Ammon's horn (tissue), 1 donor: ENCODE measurements at regions not wholly inside any gene's neighbourhood (a gene's known extent, or its start where the extent isn't known, plus 50 kb on each side); places are given as distances from the start of the nearest gene placed in this dataset.

Experiments
- DNase-seq: peaks from one replicate; pipeline ENCODE4 v3.0.0-alpha.2; 2016; ENCODE audit warnings: low spot score

- DNase-seq, result no peak
These were observed 95.6 kb upstream of the ADRA1B start for GRCh38 chr5:159820692-159821091.

GRCh38 chr5:159821461-159821940, 94.8 kb upstream of the ADRA1B start:
- no peak for DNase-seq

- DNase-seq, result no peak
These were observed 91.8 kb upstream of the ADRA1B start for GRCh38 chr5:159824188-159825161.

- no peak for DNase-seq
These were observed 90.7 kb upstream of the ADRA1B start for GRCh38 chr5:159825551-159826051.

- DNase-seq, result no peak
These were observed 89.7 kb upstream of the ADRA1B start for GRCh38 chr5:159826351-159827214.

GRCh38 chr5:159827861-159828260, 88.4 kb upstream of the ADRA1B start:
- DNase-seq, result no peak

GRCh38 chr5:159832073-159832472, 84.2 kb upstream of the ADRA1B start:
- DNase-seq, result no peak

- DNase-seq, result no peak
These were observed 83.2 kb upstream of the ADRA1B start for GRCh38 chr5:159833088-159833487.

GRCh38 chr5:159833846-159834245, 82.4 kb upstream of the ADRA1B start:
- no peak for DNase-seq

- no peak for DNase-seq
These were observed 80.7 kb upstream of the ADRA1B start for GRCh38 chr5:159835548-159835947.

GRCh38 chr5:159836691-159837090, 79.6 kb upstream of the ADRA1B start:
- DNase-seq, result no peak

GRCh38 chr5:159837860-159838259, 78.4 kb upstream of the ADRA1B start:
- no peak for DNase-seq

GRCh38 chr5:159838551-159839222, 77.6 kb upstream of the ADRA1B start:
- no peak for DNase-seq

GRCh38 chr5:159844267-159845121, 71.8 kb upstream of the ADRA1B start:
- DNase-seq, result no peak

- peak; percentile 10 for DNase-seq
These were observed 66.7 kb upstream of the ADRA1B start for GRCh38 chr5:159849437-159850083.

- no peak for DNase-seq
These were observed 66.1 kb upstream of the ADRA1B start for GRCh38 chr5:159850160-159850559.

- no peak for DNase-seq
These were observed 65.2 kb upstream of the ADRA1B start for GRCh38 chr5:159851053-159851452.

GRCh38 chr5:159854916-159855315, 61.4 kb upstream of the ADRA1B start:
- DNase-seq, result peak; percentile 17

GRCh38 chr5:159855476-159856191, 60.6 kb upstream of the ADRA1B start:
- DNase-seq, result no peak

GRCh38 chr5:159858871-159859270, 57.4 kb upstream of the ADRA1B start:
- DNase-seq, result no peak
